ENCODE measurements at regions not wholly inside any gene's neighbourhood (a gene's known extent, or its start where the extent isn't known, plus 50 kb on each side); places are given as distances from the start of the nearest gene placed in this dataset.
"Not testable (repeated sequence)": the region's sequence is repeated elsewhere in the genome, so short reads cannot be mapped to it uniquely, and the experiment has no call there.

GRCh38 chr4:174066611-174067205 lies 216.8 kb downstream of the FBXO8 start:
- no peak for DNase-seq

- DNase-seq: no peak
Observed at GRCh38 chr4:174062831-174063230, 220.6 kb downstream of the FBXO8 start.

GRCh38 chr4:174061026-174061425 lies 222.4 kb downstream of the FBXO8 start:
- no peak for DNase-seq

GRCh38 chr4:174058846-174059245 lies 224.6 kb downstream of the FBXO8 start:
- no peak for DNase-seq

GRCh38 chr4:174056959-174057358 lies 226.5 kb downstream of the FBXO8 start:
- no peak for DNase-seq

- DNase-seq: no peak
Observed at GRCh38 chr4:174055344-174055743, 228.1 kb downstream of the FBXO8 start.

GRCh38 chr4:174053895-174054294 lies 229.6 kb downstream of the FBXO8 start:
- DNase-seq: no peak

- no peak for DNase-seq
Observed at GRCh38 chr4:174047363-174047762, 236.1 kb downstream of the FBXO8 start.

GRCh38 chr4:174045829-174046228 lies 237.6 kb downstream of the FBXO8 start:
- not testable (repeated sequence) for DNase-seq

GRCh38 chr4:174045381-174045780 lies 238.1 kb downstream of the FBXO8 start:
- DNase-seq: no peak

- DNase-seq: no peak
Observed at GRCh38 chr4:174041555-174042105, 241.8 kb downstream of the FBXO8 start.

GRCh38 chr4:174040287-174040686 lies 243.2 kb downstream of the FBXO8 start:
- DNase-seq: no peak

- no peak for DNase-seq
Observed at GRCh38 chr4:174038481-174038880, 245.0 kb downstream of the FBXO8 start.

GRCh38 chr4:174037631-174038030 lies 245.8 kb downstream of the FBXO8 start:
- DNase-seq: no peak

- DNase-seq: no peak
Observed at GRCh38 chr4:174037049-174037448, 246.4 kb downstream of the FBXO8 start.

GRCh38 chr4:174036576-174036975 lies 246.9 kb downstream of the FBXO8 start:
- DNase-seq: no peak

- DNase-seq: no peak
Observed at GRCh38 chr4:174036111-174036510, 247.4 kb downstream of the FBXO8 start.

- no peak for DNase-seq
Observed at GRCh38 chr4:174023641-174024040, 259.8 kb downstream of the FBXO8 start.

GRCh38 chr4:174018236-174018635 lies 265.2 kb downstream of the FBXO8 start:
- no peak for DNase-seq

- DNase-seq: no peak
Observed at GRCh38 chr4:174016251-174016650, 267.2 kb downstream of the FBXO8 start.

- no peak for DNase-seq
Observed at GRCh38 chr4:174012886-174013259, 270.6 kb downstream of the FBXO8 start.

- no peak for DNase-seq
Observed at GRCh38 chr4:174012135-174012885, 271.2 kb downstream of the FBXO8 start.

GRCh38 chr4:174010547-174010946 lies 272.9 kb downstream of the FBXO8 start:
- no peak for DNase-seq

GRCh38 chr4:174009686-174010451 lies 273.6 kb downstream of the FBXO8 start:
- no peak for DNase-seq
